ENCODE measurements at regions not wholly inside any gene's neighbourhood (a gene's known extent, or its start where the extent isn't known, plus 50 kb on each side); places are given as distances from the start of the nearest gene placed in this dataset.

DNA sequence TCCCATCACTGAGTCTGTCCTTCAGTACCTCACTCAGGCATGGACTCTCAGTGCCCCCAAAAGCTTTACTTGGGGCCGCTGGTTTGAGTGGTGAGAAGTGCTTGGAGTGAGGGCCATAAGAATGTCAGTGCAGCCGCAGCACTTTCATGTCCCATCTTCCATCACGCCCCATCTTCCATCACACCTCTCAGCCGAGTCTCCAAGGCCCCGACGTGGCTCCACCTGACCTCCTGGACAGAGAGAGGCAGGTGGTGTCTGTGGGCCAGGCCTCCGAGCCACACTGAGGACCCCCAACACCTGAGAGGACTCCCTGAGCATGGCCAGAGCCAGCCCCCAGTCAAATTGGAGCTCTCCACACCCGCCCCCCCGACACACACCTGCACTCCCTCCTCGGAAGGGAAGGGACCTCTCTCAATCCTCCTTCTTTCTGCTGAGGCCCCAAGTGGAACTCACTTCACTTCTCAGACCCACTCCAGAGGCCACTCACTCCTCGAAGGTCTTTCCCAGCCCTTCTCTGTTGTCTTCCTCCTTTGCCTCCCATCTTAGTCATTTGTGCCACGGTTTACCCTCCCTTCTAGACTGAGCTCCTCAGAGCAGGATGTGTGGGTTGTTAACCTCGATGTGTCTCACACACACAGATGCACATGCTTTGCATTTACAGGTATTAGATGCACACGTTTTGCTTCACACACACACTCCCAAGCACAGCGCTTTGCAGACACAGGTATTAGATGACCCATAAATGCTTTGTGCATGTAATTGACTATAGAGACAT is 65.7 kb upstream of the ATP12A start:
- 95% methylated on average over 9 of the region's 15 CpGs for WGBS (ENCODE audit: insufficient coverage)
- no peak overlapping the region for H2AFZ ChIP-seq (ENCODE audit: insufficient read depth, low read depth, low read length, poor library complexity, severe bottlenecking)
- H3K27ac Mint-ChIP-seq = no peak overlapping the region

DNA sequence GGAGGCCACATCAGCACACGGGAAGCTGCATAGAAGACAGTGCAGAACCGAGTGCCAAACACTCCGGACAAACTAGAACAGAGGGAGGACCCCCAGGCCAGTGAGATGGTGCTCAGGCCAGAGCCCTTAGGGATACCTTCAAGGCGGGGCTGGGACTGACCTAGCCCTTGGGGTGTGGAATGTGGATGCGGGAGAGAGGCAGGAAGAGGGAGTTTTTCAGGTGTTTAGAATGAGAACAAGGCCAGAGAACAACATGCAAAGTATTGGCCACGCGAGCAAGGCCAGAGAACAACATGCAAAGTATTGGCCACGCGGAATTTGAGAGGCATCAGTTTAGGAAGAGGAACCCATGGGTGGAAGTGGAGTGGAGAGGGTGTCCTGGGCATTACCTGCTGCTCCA is 65.1 kb upstream of the ATP12A start:
- no peaks in the 10 kb centered on the region for H3K9me3 ChIP-seq (replicated peaks in 1 of 2; ENCODE audit: control insufficient read depth in 1 of 2, insufficient read depth in 1 of 2, low read length in 2 of 2)
- H3K4me3 ChIP-seq (replicated peaks in 1 of 3; ENCODE audit: low read depth in 2 of 3, low read length in 3 of 3) = no peak overlapping the region
- no peak overlapping the region for H3K9ac ChIP-seq (ENCODE audit: insufficient read depth, low read length, poor library complexity, severe bottlenecking)
- no peaks in the 10 kb centered on the region for H3K79me2 ChIP-seq (ENCODE audit: insufficient read depth, low read length)
- Mint-ChIP-seq H3K27ac (no peak overlapping the region), H3K4me1 (peaks cover 15% of the 10 kb centered on the region), H3K27me3 (ENCODE audit: low read depth in 3 of 3) (no peaks in the 10 kb centered on the region), H3K9me3 (no peaks in the 10 kb centered on the region), H3K36me3 (no peaks in the 10 kb centered on the region), H3K4me3 (no peak overlapping the region)
- peaks cover 13 to 15% of the 10 kb centered on the region in 2 donors for H3K4me1 ChIP-seq (ENCODE audit: control insufficient read depth in 1 of 2, insufficient read depth in 2 of 2, low read length in 2 of 2)
- intact Hi-C loops (cut with micrococcal nuclease) = no loop called here
- no peaks in the 10 kb centered on the region for H3K36me3 ChIP-seq (replicated peaks in 1 of 2; ENCODE audit: control insufficient read depth in 1 of 2, insufficient read depth in 2 of 2, low read length in 2 of 2)
- H3K27me3 ChIP-seq (ENCODE audit: control insufficient read depth in 2 of 2, insufficient read depth in 2 of 2, low read length in 2 of 2) = no peaks in the 10 kb centered on the region
- TF ChIP-seq, protein P1, sequence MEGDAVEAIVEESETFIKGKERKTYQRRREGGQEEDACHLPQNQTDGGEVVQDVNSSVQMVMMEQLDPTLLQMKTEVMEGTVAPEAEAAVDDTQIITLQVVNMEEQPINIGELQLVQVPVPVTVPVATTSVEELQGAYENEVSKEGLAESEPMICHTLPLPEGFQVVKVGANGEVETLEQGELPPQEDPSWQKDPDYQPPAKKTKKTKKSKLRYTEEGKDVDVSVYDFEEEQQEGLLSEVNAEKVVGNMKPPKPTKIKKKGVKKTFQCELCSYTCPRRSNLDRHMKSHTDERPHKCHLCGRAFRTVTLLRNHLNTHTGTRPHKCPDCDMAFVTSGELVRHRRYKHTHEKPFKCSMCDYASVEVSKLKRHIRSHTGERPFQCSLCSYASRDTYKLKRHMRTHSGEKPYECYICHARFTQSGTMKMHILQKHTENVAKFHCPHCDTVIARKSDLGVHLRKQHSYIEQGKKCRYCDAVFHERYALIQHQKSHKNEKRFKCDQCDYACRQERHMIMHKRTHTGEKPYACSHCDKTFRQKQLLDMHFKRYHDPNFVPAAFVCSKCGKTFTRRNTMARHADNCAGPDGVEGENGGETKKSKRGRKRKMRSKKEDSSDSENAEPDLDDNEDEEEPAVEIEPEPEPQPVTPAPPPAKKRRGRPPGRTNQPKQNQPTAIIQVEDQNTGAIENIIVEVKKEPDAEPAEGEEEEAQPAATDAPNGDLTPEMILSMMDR (IDR thresholded peaks at IDR 0.05) = no peak
- no peak overlapping the region for H3K27ac ChIP-seq (ENCODE audit: low read depth in 1 of 2, low read length in 2 of 2)
- 98% methylated on average over 9 of the region's 9 CpGs for WGBS (ENCODE audit: insufficient coverage)
- no peak overlapping the region for H3K4me2 ChIP-seq (replicated peaks; ENCODE audit: extremely low read depth, low read length, poor library complexity, severe bottlenecking)
- DNase-seq = no peak
- no peak overlapping the region for H2AFZ ChIP-seq (ENCODE audit: insufficient read depth, low read depth, low read length, poor library complexity, severe bottlenecking)
- no peaks in the 10 kb centered on the region for H4K20me1 ChIP-seq (ENCODE audit: insufficient read depth, low read length)

More for the DNA sequence above, 65.7 kb upstream of the ATP12A start:
- Mint-ChIP-seq H3K27me3 (ENCODE audit: low read depth in 3 of 3) (no peaks in the 10 kb centered on the region), H3K9me3 (no peaks in the 10 kb centered on the region), H3K36me3 (no peaks in the 10 kb centered on the region), H3K4me1 (peaks cover 13% of the 10 kb centered on the region), H3K4me3 (no peak overlapping the region)
- DNase-seq = no peak
- Histone ChIP-seq H3K4me1 (ENCODE audit: control insufficient read depth in 1 of 2, insufficient read depth in 2 of 2, low read length in 2 of 2) (peaks cover 13 to 15% of the 10 kb centered on the region in 2 donors), H3K4me3 (replicated peaks in 1 of 3; ENCODE audit: low read depth in 2 of 3, low read length in 3 of 3) (no peak overlapping the region), H3K9me3 (replicated peaks in 1 of 2; ENCODE audit: control insufficient read depth in 1 of 2, insufficient read depth in 1 of 2, low read length in 2 of 2) (no peaks in the 10 kb centered on the region), H3K36me3 (replicated peaks in 1 of 2; ENCODE audit: control insufficient read depth in 1 of 2, insufficient read depth in 2 of 2, low read length in 2 of 2) (no peaks in the 10 kb centered on the region), H4K20me1 (ENCODE audit: insufficient read depth, low read length) (no peaks in the 10 kb centered on the region), H3K79me2 (ENCODE audit: insufficient read depth, low read length) (no peaks in the 10 kb centered on the region), H3K4me2 (replicated peaks; ENCODE audit: extremely low read depth, low read length, poor library complexity, severe bottlenecking) (no peak overlapping the region), H3K9ac (ENCODE audit: insufficient read depth, low read length, poor library complexity, severe bottlenecking) (no peak overlapping the region), H3K27ac (ENCODE audit: low read depth in 1 of 2, low read length in 2 of 2) (no peak overlapping the region), H3K27me3 (ENCODE audit: control insufficient read depth in 2 of 2, insufficient read depth in 2 of 2, low read length in 2 of 2) (no peaks in the 10 kb centered on the region)
- TF ChIP-seq, protein P1 (IDR thresholded peaks at IDR 0.05) = no peak
- intact Hi-C loops (cut with micrococcal nuclease) = no loop called here

Data from CD14-positive monocyte (primary cell).